Neuronal stem cell (in vitro differentiated cells): ENCODE measurements at regions not wholly inside any gene's neighbourhood (a gene's known extent, or its start where the extent isn't known, plus 50 kb on each side); places are given as distances from the start of the nearest gene placed in this dataset.

Experiments
- DNase-seq: peaks from one replicate; pipeline ENCODE4 v3.0.0-alpha.2; 2013; ENCODE audit warnings: low spot score
- H2AFZ ChIP-seq: one replicate; pipeline ENCODE4 v1.6.1; 2013; ENCODE audit warnings: mild to moderate bottlenecking, low read length, inconsistent platforms
- H2AK5ac ChIP-seq: 2 replicates; pipeline ENCODE4 v1.6.1; 2013; ENCODE audit warnings: low read depth, mild to moderate bottlenecking, inconsistent platforms, low read length, moderate library complexity, mixed read lengths
- H2BK120ac ChIP-seq: 2 replicates; pipeline ENCODE4 v1.6.1; 2013; ENCODE audit warnings: low read depth, mild to moderate bottlenecking, inconsistent platforms, low read length, moderate library complexity, mixed read lengths
- H2BK12ac ChIP-seq: one replicate; pipeline ENCODE4 v1.6.1; 2013; ENCODE audit warnings: low read length, inconsistent platforms
- H2BK15ac ChIP-seq: 2 replicates; pipeline ENCODE4 v1.6.1; 2013; ENCODE audit warnings: mild to moderate bottlenecking, low read length, inconsistent platforms, mixed read lengths
- H2BK5ac ChIP-seq: one replicate; pipeline ENCODE4 v1.6.1; 2013; ENCODE audit warnings: inconsistent platforms, mild to moderate bottlenecking, low read length, moderate library complexity
- H3K14ac ChIP-seq: one replicate; pipeline ENCODE4 v1.6.1; 2013; ENCODE audit warnings: low read length, inconsistent platforms
- H3K18ac ChIP-seq: 2 replicates; pipeline ENCODE4 v1.6.1; 2013; ENCODE audit warnings: low read length, inconsistent platforms
- H3K23ac ChIP-seq: 2 replicates; pipeline ENCODE4 v1.6.1; 2013; ENCODE audit warnings: low read depth, mild to moderate bottlenecking, mixed read lengths, low read length, inconsistent platforms; ENCODE audit not compliant: poor library complexity
- H3K27ac ChIP-seq: replicated peaks from 3 replicates; pipeline ENCODE4 v1.5.1; 2013; ENCODE audit warnings: low read length, inconsistent platforms
- H3K27me3 ChIP-seq, 3 experiments: 2 replicates each; pipeline ENCODE4 v1.6.1; 2013; ENCODE audit warnings: low read length in 3 of 3, mild to moderate bottlenecking in 2 of 3, inconsistent platforms in 1 of 3, low read depth in 1 of 3, mixed read lengths in 1 of 3, moderate library complexity in 1 of 3; ENCODE audit not compliant: control insufficient read depth in 3 of 3, insufficient read depth in 3 of 3
- H3K36me3 ChIP-seq, 2 donors: replicated peaks in 1 of 2; 2 replicates each; pipeline ENCODE4 v1.6.1; 2013; ENCODE audit warnings: low read length in 2 of 2; ENCODE audit not compliant: control insufficient read depth in 2 of 2, insufficient read depth in 2 of 2
- H3K4ac ChIP-seq: 2 replicates; pipeline ENCODE4 v1.6.1; 2013; ENCODE audit warnings: inconsistent platforms, mild to moderate bottlenecking, low read length, moderate library complexity
- H3K4me1 ChIP-seq, 2 donors: 1 replicate in 1 of 2; 2 replicates in 1 of 2; pipeline ENCODE4 v1.6.1; 2013; ENCODE audit warnings: low read length in 2 of 2, low read depth in 1 of 2; ENCODE audit not compliant: control insufficient read depth in 2 of 2, insufficient read depth in 1 of 2
- H3K4me2 ChIP-seq: one replicate; pipeline ENCODE4 v1.6.1; 2013; ENCODE audit warnings: mild to moderate bottlenecking, low read length, inconsistent platforms; ENCODE audit not compliant: insufficient read depth, poor library complexity, severe bottlenecking
- H3K4me3 ChIP-seq, 2 donors: 2 replicates each; pipeline ENCODE4 v1.5.1; 2013; ENCODE audit warnings: low read length in 2 of 2, mild to moderate bottlenecking in 2 of 2, inconsistent platforms in 1 of 2, moderate library complexity in 1 of 2
- H3K79me1 ChIP-seq: one replicate; pipeline ENCODE4 v1.6.1; 2013; ENCODE audit warnings: low read depth, mild to moderate bottlenecking, inconsistent platforms, low read length, moderate library complexity
- H3K9ac ChIP-seq: one replicate; pipeline ENCODE4 v1.6.1; 2013; ENCODE audit warnings: mild to moderate bottlenecking, low read depth, low read length, inconsistent platforms; ENCODE audit not compliant: poor library complexity
- H3K9me3 ChIP-seq, 2 donors: replicated peaks in 1 of 2; 2 replicates each; pipeline versions ENCODE3 to v1.6.1; 2013; ENCODE audit warnings: low read length in 2 of 2, mild to moderate bottlenecking in 2 of 2, inconsistent platforms in 1 of 2, low read depth in 1 of 2, mixed read lengths in 1 of 2, moderate library complexity in 1 of 2; ENCODE audit not compliant: control insufficient read depth in 2 of 2, insufficient read depth in 1 of 2
- H4K8ac ChIP-seq: one replicate; pipeline ENCODE4 v1.6.1; 2013; ENCODE audit warnings: low read depth, mild to moderate bottlenecking, inconsistent platforms, low read length, moderate library complexity
- H4K91ac ChIP-seq: one replicate; pipeline ENCODE4 v1.6.1; 2013; ENCODE audit warnings: low read length, low read depth, mild to moderate bottlenecking, inconsistent platforms; ENCODE audit not compliant: poor library complexity
- WGBS, 2 donors: extraction: QIAGEN DNeasy Blood & Tissue Kit; methylation state at CpG; one replicate each; pipeline ENCODE4 v1.1.7; 2013; ENCODE audit warnings: missing lambda C conversion rate in 2 of 2, mixed read lengths in 1 of 2; ENCODE audit not compliant: insufficient read length in 2 of 2, insufficient replicate concordance in 1 of 2; ENCODE audit errors: extremely low coverage in 2 of 2; 5-methylcytosine and 5-hydroxymethylcytosine counted together

GRCh38 chr10:3480281-3480989 is 304.6 kb downstream of the KLF6 start:
- H2AK5ac ChIP-seq: no peak overlapping the region
- H3K4me1 ChIP-seq: peaks cover 8 to 10% of the 10 kb centered on the region in 2 donors
- no peak overlapping the region for H2BK120ac ChIP-seq
- H3K23ac ChIP-seq: no peak overlapping the region
- H3K36me3 ChIP-seq: no peaks in the 10 kb centered on the region
- no peak overlapping the region for H3K14ac ChIP-seq
- no peaks in the 10 kb centered on the region for H3K27me3 ChIP-seq
- no peak overlapping the region for H2BK15ac ChIP-seq
- no peak overlapping the region for H4K8ac ChIP-seq
- H3K4me2 ChIP-seq: no peak overlapping the region
- no peak overlapping the region for H3K4me3 ChIP-seq
- H3K9me3 ChIP-seq: peaks cover 1 to 2% of the 10 kb centered on the region in 2 donors
- no peak for DNase-seq
- H3K79me1 ChIP-seq: no peaks in the 10 kb centered on the region
- no peak overlapping the region for H4K91ac ChIP-seq
- no peak overlapping the region for H2AFZ ChIP-seq
- WGBS, 2 donors: no CpG with 5 or more reads among the region's 8 CpGs
- no peak overlapping the region for H3K4ac ChIP-seq
- no peak overlapping the region for H3K9ac ChIP-seq
- no peak overlapping the region for H2BK5ac ChIP-seq
- no peak overlapping the region for H2BK12ac ChIP-seq
- no peak overlapping the region for H3K27ac ChIP-seq
- H3K18ac ChIP-seq: no peak overlapping the region

GRCh38 chr10:3478632-3479240 is 306.2 kb upstream of the PITRM1 start:
- Histone ChIP-seq H2AFZ (no peak overlapping the region), H3K27ac (no peak overlapping the region), H2AK5ac (peak overlapping the region; percentile 76), H3K4me3 (no peak overlapping the region), H3K23ac (no peak overlapping the region), H3K4me1 (peaks cover 8 to 10% of the 10 kb centered on the region in 2 donors), H3K4ac (no peak overlapping the region), H4K8ac (no peak overlapping the region), H3K9me3 (peaks cover 1 to 3% of the 10 kb centered on the region in 2 donors), H4K91ac (no peak overlapping the region), H3K4me2 (no peak overlapping the region), H2BK15ac (peak overlapping the region; percentile 31), H3K27me3 (no peaks in the 10 kb centered on the region), H3K14ac (no peak overlapping the region), H3K36me3 (no peaks in the 10 kb centered on the region), H3K9ac (no peak overlapping the region), H2BK5ac (no peak overlapping the region), H3K79me1 (no peaks in the 10 kb centered on the region), H2BK12ac (peak overlapping the region; percentile 42), H3K18ac (peak overlapping the region; percentile 7), H2BK120ac (no peak overlapping the region)
- no CpG with 5 or more reads among the region's 7 CpGs for WGBS, 2 donors
- DNase-seq: no peak

- Histone ChIP-seq H2BK15ac (no peak overlapping the region), H3K18ac (no peak overlapping the region), H3K79me1 (no peaks in the 10 kb centered on the region), H3K4me1 (peaks cover 8 to 10% of the 10 kb centered on the region in 2 donors), H2BK5ac (no peak overlapping the region), H3K9me3 (peaks cover 1 to 7% of the 10 kb centered on the region in 2 donors), H3K27ac (no peak overlapping the region), H3K9ac (no peak overlapping the region), H3K36me3 (no peaks in the 10 kb centered on the region), H3K4me2 (no peak overlapping the region), H4K91ac (no peak overlapping the region), H2AFZ (no peak overlapping the region), H3K27me3 (no peaks in the 10 kb centered on the region), H2BK12ac (no peak overlapping the region), H3K4ac (no peak overlapping the region), H3K14ac (no peak overlapping the region), H3K23ac (no peak overlapping the region), H2BK120ac (no peak overlapping the region), H3K4me3 (no peak overlapping the region), H2AK5ac (no peak overlapping the region), H4K8ac (no peak overlapping the region)
- DNase-seq: no peak
- no CpG with 5 or more reads among the region's 2 CpGs for WGBS, 2 donors
Measured at GRCh38 chr10:3478153-3478552, 305.6 kb upstream of the PITRM1 start.

- Histone ChIP-seq H2BK5ac (no peak overlapping the region), H3K9me3 (peaks cover 1 to 9% of the 10 kb centered on the region in 2 donors), H3K23ac (no peak overlapping the region), H3K36me3 (no peaks in the 10 kb centered on the region), H3K27ac (no peak overlapping the region), H4K8ac (no peak overlapping the region), H3K14ac (no peak overlapping the region), H2AFZ (no peak overlapping the region), H3K4me2 (no peak overlapping the region), H3K9ac (no peak overlapping the region), H3K79me1 (no peaks in the 10 kb centered on the region), H3K27me3 (no peaks in the 10 kb centered on the region), H3K4me1 (peaks cover 5 to 9% of the 10 kb centered on the region in 2 donors), H4K91ac (no peak overlapping the region), H2BK15ac (no peak overlapping the region), H3K4ac (no peak overlapping the region), H2BK12ac (no peak overlapping the region), H3K4me3 (no peak overlapping the region), H2BK120ac (no peak overlapping the region), H2AK5ac (no peak overlapping the region), H3K18ac (no peak overlapping the region)
- WGBS, 2 donors: no CpG with 5 or more reads among the region's 3 CpGs
- DNase-seq: no peak
Measured at GRCh38 chr10:3477683-3478082, 305.1 kb upstream of the PITRM1 start.
